GM23338 (cell line): ENCODE measurements at regions not wholly inside any gene's neighbourhood (a gene's known extent, or its start where the extent isn't known, plus 50 kb on each side); places are given as distances from the start of the nearest gene placed in this dataset.

Experiments
- ATAC-seq: fragments of 200-7000 bp; cut with Tn5 transposase; 3 replicates; pipeline ENCODE4 v1.9.1; 2020
- DNase-seq: peaks from one replicate; pipeline ENCODE4 v3.0.0-alpha.2; 2015; ENCODE audit warnings: low spot score
- H2AFZ ChIP-seq: fragments of 200-600 bp; sonication (generic); 2 replicates; pipeline ENCODE4 v1.8.0; 2016; ENCODE audit warnings: antibody characterized with exemption, mild to moderate bottlenecking, moderate library complexity
- H3F3A ChIP-seq: fragments of 200-600 bp; sonication (generic); replicated peaks from 2 replicates; pipeline ENCODE4 v1.8.0; 2017; ENCODE audit warnings: antibody characterized with exemption, mixed run types, low read depth
- H3K27ac ChIP-seq: fragments of 200-600 bp; sonication (generic); 2 replicates; pipeline ENCODE4 v1.6.1; 2016; ENCODE audit warnings: low read depth
- H3K27me3 ChIP-seq: fragments of 200-600 bp; sonication (generic); 2 replicates; pipeline ENCODE4 v1.8.0; 2016; ENCODE audit warnings: mild to moderate bottlenecking, mixed run types, moderate library complexity; ENCODE audit not compliant: insufficient read depth
- H3K36me3 ChIP-seq: fragments of 200-600 bp; sonication (generic); 2 replicates; pipeline ENCODE4 v1.8.0; 2016; ENCODE audit warnings: mild to moderate bottlenecking; ENCODE audit not compliant: insufficient read depth
- H3K4me1 ChIP-seq: fragments of 200-600 bp; sonication (generic); 2 replicates; pipeline ENCODE4 v1.8.0; 2016; ENCODE audit warnings: mild to moderate bottlenecking, moderate library complexity; ENCODE audit not compliant: insufficient read depth
- H3K4me2 ChIP-seq: fragments of 200-600 bp; sonication (generic); 2 replicates; pipeline ENCODE4 v1.7.1; 2017; ENCODE audit warnings: mixed run types
- H3K4me3 ChIP-seq: fragments of 200-600 bp; sonication (generic); 2 replicates; pipeline ENCODE4 v1.6.1; 2016; ENCODE audit warnings: mixed run types
- H3K79me2 ChIP-seq: fragments of 200-600 bp; sonication (generic); replicated peaks from 2 replicates; pipeline ENCODE4 v1.8.0; 2017; ENCODE audit warnings: mild to moderate bottlenecking; ENCODE audit not compliant: insufficient read depth
- H3K9me2 ChIP-seq: fragments of 200-600 bp; sonication (generic); 2 replicates; pipeline ENCODE4 v1.8.0; 2017; ENCODE audit not compliant: insufficient read depth
- H4K20me1 ChIP-seq: fragments of 200-600 bp; sonication (generic); replicated peaks from 2 replicates; pipeline ENCODE4 v1.8.0; 2017; ENCODE audit warnings: mild to moderate bottlenecking; ENCODE audit not compliant: insufficient read depth
- H3K27ac Mint-ChIP-seq: 2 replicates; pipeline ENCODE4 v1.8.0; 2020; ENCODE audit warnings: inconsistent platforms, mild to moderate bottlenecking, moderate library complexity, mixed read lengths
- H3K27me3 Mint-ChIP-seq: 3 replicates; pipeline ENCODE4 v1.8.0; 2022; ENCODE audit warnings: low read depth, mild to moderate bottlenecking, moderate library complexity, mixed read lengths, inconsistent platforms; ENCODE audit not compliant: insufficient read depth, poor library complexity
- H3K36me3 Mint-ChIP-seq: 3 replicates; pipeline ENCODE4 v1.8.0; 2021; ENCODE audit warnings: low read depth, mild to moderate bottlenecking, inconsistent platforms, moderate library complexity, mixed read lengths
- H3K4me1 Mint-ChIP-seq: 3 replicates; pipeline ENCODE4 v1.8.0; 2020; ENCODE audit warnings: mild to moderate bottlenecking, inconsistent platforms, mixed read lengths
- H3K4me3 Mint-ChIP-seq: 3 replicates; pipeline ENCODE4 v1.8.0; 2021; ENCODE audit warnings: moderate library complexity, mild to moderate bottlenecking, inconsistent platforms, mixed read lengths
- H3K9me3 Mint-ChIP-seq: 3 replicates; pipeline ENCODE4 v1.8.0; 2020; ENCODE audit warnings: moderate library complexity, mild to moderate bottlenecking, inconsistent platforms, mixed read lengths
- CTCF ChIP-seq, 2 experiments: fragments of 200-600 bp in 1 of 2; sonication (generic) in 1 of 2; conservative IDR thresholded peaks; 2 replicates each; pipeline versions ENCODE4 v1.5.1 to v1.6.1; 2016 to 2017; ENCODE audit warnings: antibody characterized with exemption in 2 of 2, low read depth in 2 of 2, mild to moderate bottlenecking in 2 of 2, moderate library complexity in 1 of 2
- ETS1 ChIP-seq: IDR thresholded peaks from 2 replicates; pipeline ENCODE4 v1.6.1; 2016; ENCODE audit warnings: antibody characterized with exemption
- EZH2 ChIP-seq: fragments of 200-600 bp; sonication (generic); IDR thresholded peaks from one replicate; pipeline ENCODE4 v1.8.0; 2017; ENCODE audit warnings: antibody characterized with exemption, mild to moderate bottlenecking, low read depth; ENCODE audit not compliant: unreplicated experiment
- EZH2phosphoT487 ChIP-seq: fragments of 200-600 bp; sonication (generic); IDR thresholded peaks from one replicate; pipeline ENCODE4 v1.8.1; 2018; ENCODE audit warnings: antibody characterized with exemption; ENCODE audit not compliant: unreplicated experiment
- JUNB ChIP-seq: IDR thresholded peaks from one replicate; pipeline ENCODE4 v1.6.1; 2016; ENCODE audit warnings: antibody characterized with exemption; ENCODE audit not compliant: unreplicated experiment
- NANOG ChIP-seq: IDR thresholded peaks from 2 replicates; pipeline ENCODE4 v1.6.1; 2016; ENCODE audit warnings: antibody characterized with exemption, borderline replicate concordance
- POLR2AphosphoS5 ChIP-seq: IDR thresholded peaks from 2 replicates; pipeline ENCODE4 v1.6.1; 2016; ENCODE audit warnings: antibody characterized with exemption, low read depth
- REST ChIP-seq: IDR thresholded peaks from one replicate; pipeline ENCODE4 v1.6.1; 2018; ENCODE audit warnings: antibody characterized with exemption; ENCODE audit not compliant: unreplicated experiment
- STAT1 ChIP-seq: IDR thresholded peaks from one replicate; pipeline ENCODE4 v1.6.1; 2016; ENCODE audit warnings: antibody characterized with exemption; ENCODE audit not compliant: unreplicated experiment
- ZNF114 ChIP-seq: fragments of 250-450 bp; sonication (Bioruptor Pico); IDR thresholded peaks from 2 replicates; pipeline ENCODE4 v1.5.0; 2020; ENCODE audit warnings: mild to moderate bottlenecking, moderate library complexity
- ZNF331 ChIP-seq: fragments of 250-450 bp; sonication (Bioruptor Pico); IDR thresholded peaks from 2 replicates; pipeline ENCODE4 v1.5.0; 2020; ENCODE audit warnings: low read depth, mild to moderate bottlenecking, moderate library complexity
- ZNF462 ChIP-seq: fragments of 250-450 bp; sonication (Bioruptor Pico); IDR thresholded peaks from 2 replicates; pipeline ENCODE4 v1.5.0; 2020; ENCODE audit warnings: mild to moderate bottlenecking, moderate library complexity

GRCh38 chr5:23158179-23158578 is 305.0 kb upstream of the CDH12 start:
- no peak overlapping the region for H3K4me3 Mint-ChIP-seq
- Histone ChIP-seq H3K36me3 (no peaks in the 10 kb centered on the region), H3K79me2 (no peaks in the 10 kb centered on the region), H3K4me2 (no peak overlapping the region), H4K20me1 (no peaks in the 10 kb centered on the region), H2AFZ (no peak overlapping the region), H3K4me3 (no peak overlapping the region), H3F3A (no peaks in the 10 kb centered on the region), H3K4me1 (no peaks in the 10 kb centered on the region), H3K27me3 (no peaks in the 10 kb centered on the region), H3K27ac (no peak overlapping the region), H3K9me2 (no peaks in the 10 kb centered on the region)
- DNase-seq = no peak
- H3K9me3 Mint-ChIP-seq = no peaks in the 10 kb centered on the region
- ATAC-seq = no peak
- no peak overlapping the region for H3K27ac Mint-ChIP-seq
- no peaks in the 10 kb centered on the region for H3K36me3 Mint-ChIP-seq
- no peaks in the 10 kb centered on the region for H3K27me3 Mint-ChIP-seq
- peaks cover 4% of the 10 kb centered on the region; the same call in 2 of the 3 replicates for H3K4me1 Mint-ChIP-seq
- TF ChIP-seq EZH2phosphoT487 (no peak), STAT1 (no peak), REST (no peak), EZH2 (no peak), JUNB (no peak), POLR2AphosphoS5 (no peak), NANOG (no peak), ETS1 (no peak), CTCF (conservative IDR thresholded peaks at IDR 0.05; ENCODE audit: low read depth in 2 of 2) (no peak), ZNF331 (no peak), ZNF462 (CRISPR knock-in tag) (no peak), ZNF114 (CRISPR knock-in tag) (no peak)
